ENCODE measurements at regions not wholly inside any gene's neighbourhood (a gene's known extent, or its start where the extent isn't known, plus 50 kb on each side); places are given as distances from the start of the nearest gene placed in this dataset.

DNA sequence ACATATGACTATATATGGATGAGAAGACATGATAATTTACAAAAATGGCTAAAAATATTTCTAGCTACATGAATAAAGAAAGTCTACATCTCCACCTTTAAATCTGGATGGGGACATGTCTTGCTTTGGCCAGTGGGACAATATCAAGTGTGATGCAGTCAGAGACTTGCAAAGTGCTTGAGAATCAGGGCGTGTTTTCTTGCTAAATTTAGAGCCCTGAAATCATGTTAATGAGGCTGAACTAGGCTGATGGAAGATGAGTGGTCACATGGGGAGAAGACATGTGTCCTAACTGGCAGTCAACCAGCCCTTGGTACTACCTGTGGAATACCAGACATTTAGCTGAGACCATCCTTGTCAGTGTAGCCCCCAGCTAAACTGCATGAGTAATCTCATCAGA, 278.5 kb upstream of the RGPD4 start:
- no peaks in the 10 kb centered on the region for H3K36me3 ChIP-seq
- H3K4me3 ChIP-seq, result no peak overlapping the region
- no peaks in the 10 kb centered on the region for H3K4me1 ChIP-seq
- TF ChIP-seq, protein P1, sequence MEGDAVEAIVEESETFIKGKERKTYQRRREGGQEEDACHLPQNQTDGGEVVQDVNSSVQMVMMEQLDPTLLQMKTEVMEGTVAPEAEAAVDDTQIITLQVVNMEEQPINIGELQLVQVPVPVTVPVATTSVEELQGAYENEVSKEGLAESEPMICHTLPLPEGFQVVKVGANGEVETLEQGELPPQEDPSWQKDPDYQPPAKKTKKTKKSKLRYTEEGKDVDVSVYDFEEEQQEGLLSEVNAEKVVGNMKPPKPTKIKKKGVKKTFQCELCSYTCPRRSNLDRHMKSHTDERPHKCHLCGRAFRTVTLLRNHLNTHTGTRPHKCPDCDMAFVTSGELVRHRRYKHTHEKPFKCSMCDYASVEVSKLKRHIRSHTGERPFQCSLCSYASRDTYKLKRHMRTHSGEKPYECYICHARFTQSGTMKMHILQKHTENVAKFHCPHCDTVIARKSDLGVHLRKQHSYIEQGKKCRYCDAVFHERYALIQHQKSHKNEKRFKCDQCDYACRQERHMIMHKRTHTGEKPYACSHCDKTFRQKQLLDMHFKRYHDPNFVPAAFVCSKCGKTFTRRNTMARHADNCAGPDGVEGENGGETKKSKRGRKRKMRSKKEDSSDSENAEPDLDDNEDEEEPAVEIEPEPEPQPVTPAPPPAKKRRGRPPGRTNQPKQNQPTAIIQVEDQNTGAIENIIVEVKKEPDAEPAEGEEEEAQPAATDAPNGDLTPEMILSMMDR (IDR thresholded peaks at IDR 0.05), result no peak
- TF ChIP-seq POLR2AphosphoS5 (IDR thresholded peaks at IDR 0.05), result no peak
- TF ChIP-seq POLR2A (IDR thresholded peaks at IDR 0.05), result no peak
- no peak for TF ChIP-seq EP300 (IDR thresholded peaks at IDR 0.05)
- WGBS, 5 donors, result 62 to 94% (median 82%) methylated on average over 1 of the region's 1 CpG
- intact Hi-C loops (cut with DNase I; ENCODE audit: low total_unique reads), result no loop called here
- H3K27me3 ChIP-seq, result no peaks in the 10 kb centered on the region
- H3K9me3 ChIP-seq, result no peaks in the 10 kb centered on the region
- no peak overlapping the region for H3K27ac ChIP-seq
- no peak for DNase-seq

DNA sequence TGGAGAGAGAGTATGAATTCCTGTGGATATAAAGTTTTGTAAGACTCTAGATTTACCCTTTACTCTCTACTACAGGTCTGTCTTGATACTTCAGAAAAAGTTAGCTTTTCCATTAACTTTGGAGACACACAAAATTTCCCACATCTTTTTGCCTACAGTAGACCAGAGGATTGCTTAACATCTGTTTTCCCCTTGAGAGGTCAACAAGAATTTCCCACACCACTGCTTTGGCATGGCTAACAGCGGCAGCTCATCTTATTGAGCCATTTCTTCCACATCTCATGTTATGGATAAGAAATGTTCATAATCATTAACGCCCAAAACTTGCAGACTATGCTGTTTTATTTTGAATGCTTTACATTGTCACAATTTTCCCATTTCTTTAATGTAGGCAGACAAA, 273.6 kb upstream of the RGPD4 start:
- Histone ChIP-seq H3K27ac (no peak overlapping the region), H3K36me3 (no peaks in the 10 kb centered on the region), H3K4me1 (no peaks in the 10 kb centered on the region), H3K27me3 (no peaks in the 10 kb centered on the region), H3K9me3 (peaks cover 3 to 32% (median 21%) of the 10 kb centered on the region in 4 donors), H3K4me3 (no peak overlapping the region)
- no peak for TF ChIP-seq POLR2AphosphoS5 (IDR thresholded peaks at IDR 0.05)
- TF ChIP-seq POLR2A (IDR thresholded peaks at IDR 0.05), result no peak
- TF ChIP-seq EP300 (IDR thresholded peaks at IDR 0.05), result no peak
- TF ChIP-seq, protein P1 (IDR thresholded peaks at IDR 0.05), result no peak
- intact Hi-C loops (cut with DNase I; ENCODE audit: low total_unique reads), result no loop called here
- no peak for DNase-seq
- WGBS, 5 donors, result 74 to 87% (median 75%) methylated on average over 2 of the region's 2 CpGs

DNA sequence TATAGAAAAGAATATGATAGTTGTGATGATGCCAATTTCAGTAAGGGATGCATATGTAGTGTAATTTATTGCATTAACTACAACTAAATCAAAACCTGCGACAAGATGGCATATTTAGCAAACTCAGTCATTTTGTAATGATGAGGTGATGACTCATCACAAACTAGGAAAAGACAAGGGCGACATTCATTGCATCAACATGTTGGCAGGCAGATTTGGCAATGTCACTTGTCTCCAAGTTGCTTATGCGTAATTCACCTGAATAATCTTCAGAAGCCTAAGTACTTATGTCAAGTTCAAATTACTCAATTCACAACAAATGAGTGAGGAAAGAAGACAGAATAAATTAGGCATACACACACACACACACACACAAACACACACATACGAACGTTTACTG, 273.2 kb upstream of the RGPD4 start:
- intact Hi-C loops (cut with DNase I; ENCODE audit: low total_unique reads), result no loop called here
- no peaks in the 10 kb centered on the region for H3K27me3 ChIP-seq
- no peaks in the 10 kb centered on the region for H3K36me3 ChIP-seq
- no peak overlapping the region for H3K4me3 ChIP-seq
- WGBS, 5 donors, result 59 to 73% (median 66%) methylated on average over 5 of the region's 5 CpGs
- no peak for DNase-seq
- no peak for TF ChIP-seq EP300 (IDR thresholded peaks at IDR 0.05)
- TF ChIP-seq, protein P1 (IDR thresholded peaks at IDR 0.05), result no peak
- no peak for TF ChIP-seq POLR2AphosphoS5 (IDR thresholded peaks at IDR 0.05)
- no peak for TF ChIP-seq POLR2A (IDR thresholded peaks at IDR 0.05)
- peaks cover 3 to 33% (median 23%) of the 10 kb centered on the region in 4 donors for H3K9me3 ChIP-seq
- H3K27ac ChIP-seq, result no peak overlapping the region
- H3K4me1 ChIP-seq, result no peaks in the 10 kb centered on the region

DNA sequence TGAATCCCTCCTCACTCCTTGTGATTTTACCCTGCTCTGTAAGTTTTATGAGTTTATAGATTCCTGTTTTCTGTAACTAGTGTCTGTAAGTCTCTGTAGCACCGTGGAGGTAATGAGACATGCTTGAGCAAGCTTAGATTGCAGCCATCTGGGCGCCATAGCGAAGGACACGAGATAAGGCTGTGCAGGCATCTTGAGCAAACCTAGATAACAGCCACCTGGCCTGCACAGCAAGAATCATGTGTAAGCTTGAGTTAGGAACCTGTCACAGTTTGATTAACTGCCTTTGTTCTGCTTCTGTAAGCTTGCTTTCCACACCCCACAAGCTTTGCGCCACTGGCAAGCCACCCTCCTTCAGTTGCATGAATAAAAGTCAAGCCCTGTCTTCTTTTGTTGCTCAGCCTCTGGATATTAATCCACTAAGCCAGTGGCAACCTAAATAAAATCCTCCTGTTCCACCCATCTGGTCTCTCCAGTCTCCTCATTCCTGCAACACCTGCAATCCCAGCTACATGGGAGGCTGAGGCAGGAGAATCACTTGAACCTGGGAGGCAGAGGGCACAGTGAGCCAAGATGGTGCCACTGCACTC, 270.6 kb upstream of the RGPD4 start:
- no peak for DNase-seq
- no peaks in the 10 kb centered on the region for H3K36me3 ChIP-seq
- intact Hi-C loops (cut with DNase I; ENCODE audit: low total_unique reads), result no loop called here
- no peak overlapping the region for H3K4me3 ChIP-seq
- H3K27me3 ChIP-seq, result no peaks in the 10 kb centered on the region
- TF ChIP-seq POLR2AphosphoS5 (IDR thresholded peaks at IDR 0.05), result no peak
- H3K9me3 ChIP-seq, result peaks cover 3 to 37% (median 25%) of the 10 kb centered on the region in 4 donors
- H3K4me1 ChIP-seq, result no peaks in the 10 kb centered on the region
- 19 to 52% (median 29%) methylated on average over 5 of the region's 5 CpGs for WGBS, 5 donors
- no peak overlapping the region for H3K27ac ChIP-seq

DNA sequence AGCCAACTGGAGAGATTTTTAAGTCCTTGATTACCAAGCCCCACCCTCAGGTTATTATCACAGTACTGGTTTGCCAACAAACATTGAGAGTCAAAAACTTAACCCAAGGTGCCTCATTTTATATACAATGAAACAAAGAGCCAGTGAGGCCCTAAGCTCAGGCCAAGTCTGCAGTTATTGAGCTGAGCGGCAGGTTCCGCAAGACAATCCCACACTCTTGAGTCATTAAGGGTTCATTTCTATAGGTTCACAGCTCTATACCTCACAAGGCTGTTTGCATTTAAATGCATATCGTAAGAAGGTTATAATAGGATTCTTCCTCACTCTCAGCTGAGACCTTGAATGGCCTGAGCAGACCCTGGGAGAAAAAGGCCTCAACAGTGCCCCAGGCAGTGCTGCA, 268.4 kb upstream of the RGPD4 start:
- WGBS, 5 donors, result 53 to 88% (median 69%) methylated on average over 3 of the region's 3 CpGs
- intact Hi-C loops (cut with DNase I; ENCODE audit: low total_unique reads), result no loop called here
- Histone ChIP-seq H3K9me3 (peaks cover 3 to 37% (median 25%) of the 10 kb centered on the region in 4 donors), H3K36me3 (no peaks in the 10 kb centered on the region), H3K27me3 (no peaks in the 10 kb centered on the region), H3K4me1 (no peaks in the 10 kb centered on the region), H3K27ac (no peak overlapping the region), H3K4me3 (no peak overlapping the region)
- TF ChIP-seq POLR2A (IDR thresholded peaks at IDR 0.05), result no peak
- TF ChIP-seq EP300 (IDR thresholded peaks at IDR 0.05), result no peak
- TF ChIP-seq POLR2AphosphoS5 (IDR thresholded peaks at IDR 0.05), result no peak
- TF ChIP-seq, protein P1 (IDR thresholded peaks at IDR 0.05), result no peak
- no peak for DNase-seq

Measured in stomach (tissue), 8 donors.